ENCODE measurements at regions not wholly inside any gene's neighbourhood (a gene's known extent, or its start where the extent isn't known, plus 50 kb on each side); places are given as distances from the start of the nearest gene placed in this dataset.
A peak's percentile ranks its signal among the peaks of the same experiment; 100 is the strongest.

- TF ChIP-seq CTCF (IDR thresholded peaks at IDR 0.05) (no peak), POLR2A (IDR thresholded peaks at IDR 0.05) (no peak)
- no peak overlapping the region for H3K27ac ChIP-seq
- intact Hi-C loops (cut with DNase I) = no loop called here
- DNase-seq = no peak
- H3K9me3 ChIP-seq = no peaks in the 10 kb centered on the region
- no peak overlapping the region for H3K4me3 ChIP-seq (replicated peaks in 1 of 3)
- no peaks in the 10 kb centered on the region for H3K4me1 ChIP-seq
- 30 to 38% methylated on average over 4 of the region's 4 CpGs for WGBS, 2 donors
- H3K36me3 ChIP-seq = no peaks in the 10 kb centered on the region
- no peaks in the 10 kb centered on the region for H3K27me3 ChIP-seq
Measured at GRCh38 chrX:103158317-103158621, 56.6 kb upstream of the BEX4 start.

- Histone ChIP-seq H3K9me3 (no peaks in the 10 kb centered on the region), H3K36me3 (no peaks in the 10 kb centered on the region), H3K4me1 (no peaks in the 10 kb centered on the region), H3K27me3 (no peaks in the 10 kb centered on the region), H3K4me3 (replicated peaks in 1 of 3) (no peak overlapping the region), H3K27ac (no peak overlapping the region)
- intact Hi-C loops (cut with DNase I) = no loop called here
- WGBS, 2 donors = 44 to 57% methylated on average over 2 of the region's 2 CpGs
- TF ChIP-seq CTCF (IDR thresholded peaks at IDR 0.05) (peak in 4 of 6 experiments; percentile 25 to 53 (median 46)), POLR2A (IDR thresholded peaks at IDR 0.05) (no peak)
- DNase-seq = peak; percentile 3
Measured at GRCh38 chrX:103157496-103158316, 57.2 kb upstream of the BEX4 start.

GRCh38 chrX:103155201-103155600, 59.7 kb upstream of the BEX4 start:
- Histone ChIP-seq H3K4me1 (no peaks in the 10 kb centered on the region), H3K9me3 (no peaks in the 10 kb centered on the region), H3K4me3 (replicated peaks in 1 of 3) (no peak overlapping the region), H3K36me3 (no peaks in the 10 kb centered on the region), H3K27me3 (no peaks in the 10 kb centered on the region), H3K27ac (no peak overlapping the region)
- intact Hi-C loops (cut with DNase I) = no loop called here
- WGBS, 2 donors = 88 to 97% methylated on average over 1 of the region's 1 CpG
- no peak for DNase-seq
- no peak for TF ChIP-seq POLR2A (IDR thresholded peaks at IDR 0.05)
- no peak for TF ChIP-seq CTCF (IDR thresholded peaks at IDR 0.05)

GRCh38 chrX:103153661-103154060, 60.7 kb upstream of the NXF3 start:
- Histone ChIP-seq H3K9me3 (no peaks in the 10 kb centered on the region), H3K4me3 (replicated peaks in 1 of 3) (no peak overlapping the region), H3K27ac (no peak overlapping the region), H3K4me1 (no peaks in the 10 kb centered on the region), H3K27me3 (no peaks in the 10 kb centered on the region), H3K36me3 (no peaks in the 10 kb centered on the region)
- DNase-seq = no peak
- TF ChIP-seq POLR2A (IDR thresholded peaks at IDR 0.05) (no peak), CTCF (IDR thresholded peaks at IDR 0.05) (no peak)
- WGBS, 2 donors = 98% methylated on average over 2 of the region's 2 CpGs
- intact Hi-C loops (cut with DNase I) = no loop called here

- intact Hi-C loops (cut with DNase I) = no loop called here
- H3K4me3 ChIP-seq (replicated peaks in 1 of 3) = no peak overlapping the region
- no peak overlapping the region for H3K27ac ChIP-seq
- no peaks in the 10 kb centered on the region for H3K4me1 ChIP-seq
- 39 to 65% methylated on average over 3 of the region's 3 CpGs for WGBS, 2 donors
- no peaks in the 10 kb centered on the region for H3K9me3 ChIP-seq
- H3K27me3 ChIP-seq = no peaks in the 10 kb centered on the region
- no peaks in the 10 kb centered on the region for H3K36me3 ChIP-seq
- TF ChIP-seq CTCF (IDR thresholded peaks at IDR 0.05) (no peak), POLR2A (IDR thresholded peaks at IDR 0.05) (no peak)
- no peak for DNase-seq
Measured at GRCh38 chrX:103151799-103152198, 58.9 kb upstream of the NXF3 start.
